ENCODE measurements at regions not wholly inside any gene's neighbourhood (a gene's known extent, or its start where the extent isn't known, plus 50 kb on each side); places are given as distances from the start of the nearest gene placed in this dataset.
A peak's percentile ranks its signal among the peaks of the same experiment; 100 is the strongest.

DNA sequence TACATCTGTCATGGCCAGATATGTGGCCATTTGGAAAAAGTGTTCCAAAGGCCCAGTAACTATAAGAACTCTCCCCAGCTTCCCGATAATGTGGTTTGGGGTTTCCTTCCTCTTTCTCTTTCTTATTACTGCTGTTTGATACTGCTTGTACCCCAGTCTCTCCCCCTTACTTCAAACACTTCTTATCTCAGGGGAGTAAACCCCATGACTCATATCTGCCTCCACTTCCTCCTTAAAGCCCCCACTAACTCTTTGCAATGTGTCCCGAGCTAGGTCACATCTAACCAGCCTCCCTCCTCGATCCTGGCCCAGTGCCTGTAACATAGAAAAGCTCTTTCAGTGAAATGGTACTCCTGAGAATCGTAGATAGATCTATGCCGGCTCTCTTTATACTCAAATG lies 82.4 kb upstream of the STARD13 start (continued):
- TF ChIP-seq KDM1A (IDR thresholded peaks at IDR 0.05; ENCODE audit: borderline replicate concordance) (no peak), ATF7 (IDR thresholded peaks at IDR 0.05; ENCODE audit: low read depth) (0 out of 2 replicates have a peak, but pooled peaks have one; percentile 24), IKZF1 (conservative IDR thresholded peaks at IDR 0.05) (peak; percentile 57)
- TF ChIP-seq, protein P1, sequence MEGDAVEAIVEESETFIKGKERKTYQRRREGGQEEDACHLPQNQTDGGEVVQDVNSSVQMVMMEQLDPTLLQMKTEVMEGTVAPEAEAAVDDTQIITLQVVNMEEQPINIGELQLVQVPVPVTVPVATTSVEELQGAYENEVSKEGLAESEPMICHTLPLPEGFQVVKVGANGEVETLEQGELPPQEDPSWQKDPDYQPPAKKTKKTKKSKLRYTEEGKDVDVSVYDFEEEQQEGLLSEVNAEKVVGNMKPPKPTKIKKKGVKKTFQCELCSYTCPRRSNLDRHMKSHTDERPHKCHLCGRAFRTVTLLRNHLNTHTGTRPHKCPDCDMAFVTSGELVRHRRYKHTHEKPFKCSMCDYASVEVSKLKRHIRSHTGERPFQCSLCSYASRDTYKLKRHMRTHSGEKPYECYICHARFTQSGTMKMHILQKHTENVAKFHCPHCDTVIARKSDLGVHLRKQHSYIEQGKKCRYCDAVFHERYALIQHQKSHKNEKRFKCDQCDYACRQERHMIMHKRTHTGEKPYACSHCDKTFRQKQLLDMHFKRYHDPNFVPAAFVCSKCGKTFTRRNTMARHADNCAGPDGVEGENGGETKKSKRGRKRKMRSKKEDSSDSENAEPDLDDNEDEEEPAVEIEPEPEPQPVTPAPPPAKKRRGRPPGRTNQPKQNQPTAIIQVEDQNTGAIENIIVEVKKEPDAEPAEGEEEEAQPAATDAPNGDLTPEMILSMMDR (IDR thresholded peaks at IDR 0.05 in 2 of 3, conservative IDR thresholded peaks at IDR 0.05 in 1 of 3; ENCODE audit: control insufficient read depth in 2 of 3, extremely low read depth in 1 of 3, insufficient read depth in 1 of 3, low read depth in 3 of 3, low read length in 3 of 3), result no peak
- TF ChIP-seq, protein P2, sequence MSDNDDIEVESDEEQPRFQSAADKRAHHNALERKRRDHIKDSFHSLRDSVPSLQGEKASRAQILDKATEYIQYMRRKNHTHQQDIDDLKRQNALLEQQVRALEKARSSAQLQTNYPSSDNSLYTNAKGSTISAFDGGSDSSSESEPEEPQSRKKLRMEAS (IDR thresholded peaks at IDR 0.05; ENCODE audit: low read depth, low read length), result no peak
- TF ChIP-seq, protein P3, sequence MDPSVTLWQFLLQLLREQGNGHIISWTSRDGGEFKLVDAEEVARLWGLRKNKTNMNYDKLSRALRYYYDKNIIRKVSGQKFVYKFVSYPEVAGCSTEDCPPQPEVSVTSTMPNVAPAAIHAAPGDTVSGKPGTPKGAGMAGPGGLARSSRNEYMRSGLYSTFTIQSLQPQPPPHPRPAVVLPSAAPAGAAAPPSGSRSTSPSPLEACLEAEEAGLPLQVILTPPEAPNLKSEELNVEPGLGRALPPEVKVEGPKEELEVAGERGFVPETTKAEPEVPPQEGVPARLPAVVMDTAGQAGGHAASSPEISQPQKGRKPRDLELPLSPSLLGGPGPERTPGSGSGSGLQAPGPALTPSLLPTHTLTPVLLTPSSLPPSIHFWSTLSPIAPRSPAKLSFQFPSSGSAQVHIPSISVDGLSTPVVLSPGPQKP (IDR thresholded peaks at IDR 0.05; ENCODE audit: low read depth, low read length), result no peak

DNA sequence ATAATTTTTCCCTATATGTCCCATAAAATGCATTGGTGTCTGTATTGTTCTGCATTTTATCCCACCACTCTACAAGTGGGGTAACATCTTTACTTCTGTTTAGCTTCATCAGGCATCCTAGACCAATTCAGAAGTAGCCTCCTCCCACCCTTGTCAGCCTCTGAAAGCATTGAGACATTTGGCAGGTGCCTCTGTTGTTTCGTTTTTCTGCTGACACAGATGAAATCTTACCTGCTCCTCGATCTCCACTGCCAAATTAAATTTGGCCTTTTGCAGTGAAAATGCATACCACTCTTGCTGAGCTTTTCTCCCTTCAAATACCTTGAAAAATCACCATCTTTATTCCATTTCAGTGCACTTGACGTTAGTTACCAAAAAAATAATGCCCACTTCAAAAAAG lies 83.5 kb upstream of the STARD13 start:
- BruUV-seq (replicated peaks), result no TSS peak
- peaks cover 9% of the 10 kb centered on the region for H3K4me1 ChIP-seq (ENCODE audit: control insufficient read depth, insufficient read depth, low read length)
- FAIRE-seq, result no peak
- intact Hi-C loops (cut with micrococcal nuclease; ENCODE audit: unreplicated experiment) (no loop called here), in situ Hi-C loops (cut with MboI) (no loop called here)
- RAD21 ChIA-PET (ENCODE audit: unreplicated experiment), result no interaction called here
- no peak overlapping the region for H3K27ac ChIP-seq (ENCODE audit: control insufficient read depth, insufficient read depth)
- WGBS (ENCODE audit: insufficient coverage, insufficient replicate concordance, low lambda C conversion rate, missing lambda C conversion rate), result 33% methylated on average over 3 of the region's 3 CpGs
- H3K4me3 ChIP-seq, result no peak overlapping the region
- SMC1A ChIA-PET (ENCODE audit: uncharacterized antibody, unreplicated experiment), result interaction anchor here (0.7 to 1.3 kb wide), 3 partner anchors 21 to 260 kb away, joined by 3 read pairs; no protein-coding TSS in a partner anchor
- H3K36me3 ChIP-seq (ENCODE audit: control insufficient read depth in 2 of 2, insufficient read depth in 2 of 2, low read length in 1 of 2), result no peaks in the 10 kb centered on the region
- POLR2A ChIA-PET, result no interaction called here
- H4K20me1 ChIP-seq (ENCODE audit: control insufficient read depth, insufficient read depth), result no peaks in the 10 kb centered on the region
- CTCF ChIA-PET, result interaction anchor here (0.7 kb wide), 2 partner anchors 31 to 141 kb away, joined by 3 read pairs; no protein-coding TSS in a partner anchor
- no peak overlapping the region for H3K9ac ChIP-seq (ENCODE audit: control insufficient read depth, insufficient read depth, low read length)
- ATAC-seq, result no peak
- no peaks in the 10 kb centered on the region for H3K9me3 ChIP-seq (replicated peaks; ENCODE audit: control insufficient read depth, insufficient read depth, low read length)
- no peak for DNase-seq (ENCODE audit: low read depth, low spot score)
- H2AFZ ChIP-seq (ENCODE audit: control insufficient read depth, low read depth, low read length), result no peak overlapping the region
- no peaks in the 10 kb centered on the region for H3K79me2 ChIP-seq (ENCODE audit: control insufficient read depth, insufficient read depth, low read length)
- no peaks in the 10 kb centered on the region for H3K27me3 ChIP-seq (replicated peaks in 1 of 2; ENCODE audit: control insufficient read depth in 2 of 2, insufficient read depth in 2 of 2, low read length in 1 of 2)
- no peak overlapping the region for H3K4me2 ChIP-seq (ENCODE audit: control insufficient read depth, insufficient read depth)
- TF ChIP-seq, protein P4, sequence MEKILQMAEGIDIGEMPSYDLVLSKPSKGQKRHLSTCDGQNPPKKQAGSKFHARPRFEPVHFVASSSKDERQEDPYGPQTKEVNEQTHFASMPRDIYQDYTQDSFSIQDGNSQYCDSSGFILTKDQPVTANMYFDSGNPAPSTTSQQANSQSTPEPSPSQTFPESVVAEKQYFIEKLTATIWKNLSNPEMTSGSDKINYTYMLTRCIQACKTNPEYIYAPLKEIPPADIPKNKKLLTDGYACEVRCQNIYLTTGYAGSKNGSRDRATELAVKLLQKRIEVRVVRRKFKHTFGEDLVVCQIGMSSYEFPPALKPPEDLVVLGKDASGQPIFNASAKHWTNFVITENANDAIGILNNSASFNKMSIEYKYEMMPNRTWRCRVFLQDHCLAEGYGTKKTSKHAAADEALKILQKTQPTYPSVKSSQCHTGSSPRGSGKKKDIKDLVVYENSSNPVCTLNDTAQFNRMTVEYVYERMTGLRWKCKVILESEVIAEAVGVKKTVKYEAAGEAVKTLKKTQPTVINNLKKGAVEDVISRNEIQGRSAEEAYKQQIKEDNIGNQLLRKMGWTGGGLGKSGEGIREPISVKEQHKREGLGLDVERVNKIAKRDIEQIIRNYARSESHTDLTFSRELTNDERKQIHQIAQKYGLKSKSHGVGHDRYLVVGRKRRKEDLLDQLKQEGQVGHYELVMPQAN (conservative IDR thresholded peaks at IDR 0.05), result no peak
- no peak for TF ChIP-seq SUZ12 (IDR thresholded peaks at IDR 0.05; ENCODE audit: unreplicated experiment)
- TF ChIP-seq CBX3 (IDR thresholded peaks at IDR 0.05; ENCODE audit: borderline replicate concordance, low read depth), result no peak
- TF ChIP-seq POLR2AphosphoS2 (IDR thresholded peaks at IDR 0.05; ENCODE audit: low read depth, low read length), result no peak
- no peak for TF ChIP-seq IKZF2 (IDR thresholded peaks at IDR 0.05)
- no peak for TF ChIP-seq STAT1 (conservative IDR thresholded peaks at IDR 0.05)
- TF ChIP-seq, protein P5, sequence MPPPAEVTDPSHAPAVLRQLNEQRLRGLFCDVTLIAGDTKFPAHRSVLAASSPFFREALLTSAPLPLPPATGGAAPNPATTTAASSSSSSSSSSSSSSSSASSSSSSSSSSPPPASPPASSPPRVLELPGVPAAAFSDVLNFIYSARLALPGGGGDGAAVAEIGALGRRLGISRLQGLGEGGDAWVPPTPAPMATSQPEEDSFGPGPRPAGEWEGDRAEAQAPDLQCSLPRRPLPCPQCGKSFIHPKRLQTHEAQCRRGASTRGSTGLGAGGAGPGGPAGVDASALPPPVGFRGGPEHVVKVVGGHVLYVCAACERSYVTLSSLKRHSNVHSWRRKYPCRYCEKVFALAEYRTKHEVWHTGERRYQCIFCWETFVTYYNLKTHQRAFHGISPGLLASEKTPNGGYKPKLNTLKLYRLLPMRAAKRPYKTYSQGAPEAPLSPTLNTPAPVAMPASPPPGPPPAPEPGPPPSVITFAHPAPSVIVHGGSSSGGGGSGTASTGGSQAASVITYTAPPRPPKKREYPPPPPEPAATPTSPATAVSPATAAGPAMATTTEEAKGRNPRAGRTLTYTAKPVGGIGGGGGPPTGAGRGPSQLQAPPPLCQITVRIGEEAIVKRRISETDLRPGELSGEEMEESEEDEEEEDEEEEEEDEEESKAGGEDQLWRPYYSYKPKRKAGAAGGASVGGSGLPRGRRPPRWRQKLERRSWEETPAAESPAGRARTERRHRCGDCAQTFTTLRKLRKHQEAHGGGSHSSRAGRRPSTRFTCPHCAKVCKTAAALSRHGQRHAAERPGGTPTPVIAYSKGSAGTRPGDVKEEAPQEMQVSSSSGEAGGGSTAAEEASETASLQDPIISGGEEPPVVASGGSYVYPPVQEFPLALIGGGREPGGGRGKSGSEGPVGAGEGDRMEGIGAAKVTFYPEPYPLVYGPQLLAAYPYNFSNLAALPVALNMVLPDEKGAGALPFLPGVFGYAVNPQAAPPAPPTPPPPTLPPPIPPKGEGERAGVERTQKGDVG (CRISPR knock-in tag; IDR thresholded peaks at IDR 0.05), result no peak
- no peak for TF ChIP-seq NFYA (IDR thresholded peaks at IDR 0.05; ENCODE audit: borderline replicate concordance, low read depth, low read length)
- TF ChIP-seq RCOR1 (conservative IDR thresholded peaks at IDR 0.05; ENCODE audit: low read depth, low read length), result no peak

Measured in GM12878 (cell line).